NT2/D1 (cell line): ENCODE measurements at regions not wholly inside any gene's neighbourhood (a gene's known extent, or its start where the extent isn't known, plus 50 kb on each side); places are given as distances from the start of the nearest gene placed in this dataset.
"Not testable (repeated sequence)": the region's sequence is repeated elsewhere in the genome, so short reads cannot be mapped to it uniquely, and the experiment has no call there.

Source experiments
- DNase-seq: peaks from one replicate; pipeline ENCODE4 v3.0.0-alpha.2; 2011; ENCODE audit warnings: low read depth, low spot score
- H3K27me3 ChIP-seq: 2 replicates; pipeline ENCODE4 v1.6.0; 2011; ENCODE audit warnings: mild to moderate bottlenecking; ENCODE audit not compliant: insufficient read length, insufficient read depth
- H3K36me3 ChIP-seq: 2 replicates; pipeline ENCODE4 v1.6.1; 2011; ENCODE audit warnings: mild to moderate bottlenecking, low read length, mixed read lengths; ENCODE audit not compliant: insufficient read depth, insufficient read length
- H3K4me1 ChIP-seq: 2 replicates; pipeline ENCODE4 v1.5.1; 2011; ENCODE audit not compliant: insufficient read depth, insufficient read length
- H3K4me3 ChIP-seq: 2 replicates; pipeline ENCODE4 v1.5.1; 2011; ENCODE audit warnings: low read depth; ENCODE audit not compliant: insufficient read length
- H3K9ac ChIP-seq: 2 replicates; pipeline ENCODE4 v1.6.0; 2011; ENCODE audit warnings: low read depth; ENCODE audit not compliant: insufficient read length
- H3K9me3 ChIP-seq: 2 replicates; pipeline ENCODE4 v1.5.1; 2011; ENCODE audit warnings: mild to moderate bottlenecking, low read length; ENCODE audit not compliant: insufficient read depth
- SUZ12 ChIP-seq: IDR thresholded peaks from 2 replicates; pipeline ENCODE4 v1.6.1; 2011; ENCODE audit not compliant: insufficient read length, insufficient read depth; ENCODE audit errors: extremely low read depth
- YY1 ChIP-seq: IDR thresholded peaks from 2 replicates; pipeline ENCODE4 v1.6.1; 2011; ENCODE audit not compliant: insufficient read length, insufficient read depth
- ZNF274 ChIP-seq: IDR thresholded peaks from 2 replicates; pipeline ENCODE4 v1.6.1; 2011; ENCODE audit warnings: mild to moderate bottlenecking, low read depth, low read length

DNA sequence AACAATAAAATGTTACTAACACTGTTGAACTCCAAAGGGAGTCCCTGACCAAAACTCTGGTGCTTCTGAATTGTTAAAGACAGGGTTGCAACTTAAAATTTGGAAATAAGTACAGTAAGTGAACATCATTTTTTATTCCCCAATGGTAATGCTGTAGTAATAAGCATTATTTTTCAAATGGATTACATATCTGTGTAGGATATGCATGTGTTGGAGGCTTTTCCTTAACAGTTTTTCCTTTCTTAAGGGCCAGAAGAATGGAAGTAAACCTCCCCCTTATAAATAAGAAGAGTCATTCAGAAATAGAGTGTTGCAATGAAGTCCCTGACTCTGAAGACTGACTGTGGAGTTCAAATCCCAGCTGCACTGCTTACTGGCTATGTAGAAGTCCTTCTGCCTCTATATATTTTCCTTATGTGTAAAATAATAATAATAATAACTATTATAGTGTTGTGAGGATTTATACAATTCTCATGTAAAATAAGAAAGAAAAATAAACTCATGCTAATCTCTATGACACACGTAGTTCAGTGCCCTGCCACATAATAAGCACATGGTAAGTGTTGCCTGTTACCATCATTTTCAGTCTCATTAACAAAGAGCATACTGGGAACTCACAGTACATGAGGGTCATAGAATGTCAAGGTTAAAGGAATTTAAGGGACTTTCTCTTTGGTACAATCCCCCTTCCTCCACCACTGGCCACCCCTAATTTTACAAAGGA lies 129.8 kb upstream of the SMLR1 start:
- H3K9me3 ChIP-seq = no peaks in the 10 kb centered on the region
- H3K4me3 ChIP-seq = no peak overlapping the region
- no peaks in the 10 kb centered on the region for H3K4me1 ChIP-seq
- no peak overlapping the region for H3K9ac ChIP-seq
- no peaks in the 10 kb centered on the region for H3K27me3 ChIP-seq
- TF ChIP-seq YY1 (no peak), SUZ12 (no peak), ZNF274 (no peak)
- no peak for DNase-seq
- H3K36me3 ChIP-seq = no peaks in the 10 kb centered on the region

DNA sequence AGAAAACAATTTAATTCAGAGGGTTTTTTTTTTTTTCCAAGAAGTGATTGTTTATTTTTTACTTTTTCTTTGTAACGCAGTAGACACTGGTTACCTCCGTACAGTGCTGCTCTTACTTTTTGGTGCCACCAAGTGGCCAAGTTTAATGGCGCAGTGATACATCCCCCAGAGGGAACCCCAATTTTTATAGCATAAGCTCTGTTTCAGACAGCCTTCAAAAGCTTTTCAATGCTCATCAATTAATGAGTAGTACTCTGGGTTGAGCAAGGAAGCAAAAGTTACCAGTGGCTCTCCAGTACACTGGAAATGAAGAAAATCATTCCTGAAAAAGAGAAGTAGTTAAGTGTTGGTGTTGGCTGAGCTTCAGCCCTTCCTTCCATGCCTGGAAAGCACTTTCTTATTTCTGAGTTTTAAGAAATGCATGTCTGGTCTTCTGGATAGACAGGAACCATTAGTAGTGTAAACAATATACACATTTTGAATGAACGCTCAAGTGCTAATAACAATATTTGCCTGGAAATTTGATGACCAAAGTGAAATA lies 129.1 kb upstream of the SMLR1 start:
- peak; percentile 13 for DNase-seq
- TF ChIP-seq YY1 (no peak), ZNF274 (no peak), SUZ12 (no peak)
- H3K4me3 ChIP-seq = no peak overlapping the region
- no peaks in the 10 kb centered on the region for H3K36me3 ChIP-seq
- no peaks in the 10 kb centered on the region for H3K9me3 ChIP-seq
- H3K27me3 ChIP-seq = no peaks in the 10 kb centered on the region
- no peaks in the 10 kb centered on the region for H3K4me1 ChIP-seq
- H3K9ac ChIP-seq = no peak overlapping the region

GRCh38 chr6:130699742-130700141 lies 127.5 kb upstream of the SMLR1 start:
- no peak for DNase-seq
- Histone ChIP-seq H3K27me3 (no peaks in the 10 kb centered on the region), H3K4me3 (no peak overlapping the region), H3K9ac (no peak overlapping the region), H3K36me3 (no peaks in the 10 kb centered on the region), H3K4me1 (no peaks in the 10 kb centered on the region), H3K9me3 (no peaks in the 10 kb centered on the region)
- TF ChIP-seq SUZ12 (no peak), YY1 (no peak), ZNF274 (no peak)

- DNase-seq = no peak
- Histone ChIP-seq H3K27me3 (no peaks in the 10 kb centered on the region), H3K4me1 (no peaks in the 10 kb centered on the region), H3K4me3 (no peak overlapping the region), H3K36me3 (no peaks in the 10 kb centered on the region), H3K9ac (no peak overlapping the region), H3K9me3 (no peaks in the 10 kb centered on the region)
- TF ChIP-seq YY1 = no peak
- no peak for TF ChIP-seq ZNF274
- no peak for TF ChIP-seq SUZ12
Measured at GRCh38 chr6:130700397-130700796, 126.8 kb upstream of the SMLR1 start.

DNA sequence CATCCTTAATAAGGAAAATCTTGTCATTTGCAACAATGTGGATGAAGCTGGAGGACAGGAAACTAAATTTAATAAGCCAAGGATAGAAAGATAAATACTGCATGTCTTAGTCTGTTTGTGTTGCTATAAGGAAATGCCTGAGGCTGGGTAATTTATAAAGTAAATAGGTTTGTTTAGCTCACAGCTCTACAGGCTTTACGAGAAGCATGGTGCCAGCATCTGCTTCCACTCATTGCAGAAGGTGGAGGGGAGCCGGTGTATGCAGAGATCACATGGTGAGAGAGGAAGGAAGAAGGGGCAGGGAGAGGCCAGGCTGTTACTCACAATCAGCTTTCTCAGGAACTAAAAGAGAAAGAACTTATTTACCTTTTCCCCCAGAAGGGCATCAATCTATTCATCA lies 118.9 kb upstream of the SMLR1 start:
- no peaks in the 10 kb centered on the region for H3K36me3 ChIP-seq
- no peak for DNase-seq
- 0 out of 2 replicates have a peak, but pooled peaks cover 7% of the 10 kb centered on the region for H3K9me3 ChIP-seq

GRCh38 chr6:130711641-130712040 lies 115.6 kb upstream of the SMLR1 start:
- H3K36me3 ChIP-seq, DNase-seq, H3K27me3 ChIP-seq, H3K4me3 ChIP-seq, H3K4me1 ChIP-seq, H3K9ac ChIP-seq, H3K9me3 ChIP-seq: not testable (repeated sequence)

More for the DNA sequence above, 118.9 kb upstream of the SMLR1 start:
- Histone ChIP-seq H3K9ac (no peak overlapping the region), H3K4me3 (no peak overlapping the region), H3K4me1 (no peaks in the 10 kb centered on the region), H3K27me3 (no peaks in the 10 kb centered on the region)
- TF ChIP-seq YY1 = no peak
- TF ChIP-seq SUZ12 = no peak
- TF ChIP-seq ZNF274 = no peak

DNA sequence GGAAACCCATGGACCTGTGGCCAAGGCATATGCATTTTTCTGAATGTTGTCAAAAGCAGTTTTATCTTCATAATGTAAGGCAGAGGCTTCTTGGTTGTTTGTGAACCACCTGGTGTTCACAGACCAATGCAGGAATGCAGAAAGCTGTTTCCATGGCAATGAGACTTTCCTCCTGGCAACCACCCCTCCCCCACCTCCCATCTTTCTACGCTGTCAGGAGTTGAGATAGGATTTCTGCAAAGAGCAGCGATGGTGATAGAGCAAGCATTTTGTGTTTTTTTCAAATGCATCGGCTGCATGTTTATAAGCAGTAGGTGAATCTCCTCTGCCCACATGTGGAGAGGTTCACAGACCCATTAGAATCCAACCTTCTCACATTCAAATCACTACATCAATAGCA lies 114.1 kb upstream of the SMLR1 start:
- TF ChIP-seq SUZ12 (no peak), YY1 (no peak), ZNF274 (no peak)
- Histone ChIP-seq H3K36me3 (no peaks in the 10 kb centered on the region), H3K9ac (no peak overlapping the region), H3K4me3 (no peak overlapping the region), H3K4me1 (no peaks in the 10 kb centered on the region), H3K27me3 (no peaks in the 10 kb centered on the region), H3K9me3 (no peaks in the 10 kb centered on the region)
- DNase-seq = peak; percentile 72

- no peak for DNase-seq
- Histone ChIP-seq H3K36me3 (no peaks in the 10 kb centered on the region), H3K4me1 (no peaks in the 10 kb centered on the region), H3K4me3 (no peak overlapping the region), H3K9me3 (no peaks in the 10 kb centered on the region), H3K27me3 (no peaks in the 10 kb centered on the region), H3K9ac (no peak overlapping the region)
- TF ChIP-seq YY1 (no peak), SUZ12 (no peak), ZNF274 (no peak)
Measured at GRCh38 chr6:130715058-130715457, 112.1 kb upstream of the SMLR1 start.
